ENCODE measurements at regions not wholly inside any gene's neighbourhood (a gene's known extent, or its start where the extent isn't known, plus 50 kb on each side); places are given as distances from the start of the nearest gene placed in this dataset.

DNA sequence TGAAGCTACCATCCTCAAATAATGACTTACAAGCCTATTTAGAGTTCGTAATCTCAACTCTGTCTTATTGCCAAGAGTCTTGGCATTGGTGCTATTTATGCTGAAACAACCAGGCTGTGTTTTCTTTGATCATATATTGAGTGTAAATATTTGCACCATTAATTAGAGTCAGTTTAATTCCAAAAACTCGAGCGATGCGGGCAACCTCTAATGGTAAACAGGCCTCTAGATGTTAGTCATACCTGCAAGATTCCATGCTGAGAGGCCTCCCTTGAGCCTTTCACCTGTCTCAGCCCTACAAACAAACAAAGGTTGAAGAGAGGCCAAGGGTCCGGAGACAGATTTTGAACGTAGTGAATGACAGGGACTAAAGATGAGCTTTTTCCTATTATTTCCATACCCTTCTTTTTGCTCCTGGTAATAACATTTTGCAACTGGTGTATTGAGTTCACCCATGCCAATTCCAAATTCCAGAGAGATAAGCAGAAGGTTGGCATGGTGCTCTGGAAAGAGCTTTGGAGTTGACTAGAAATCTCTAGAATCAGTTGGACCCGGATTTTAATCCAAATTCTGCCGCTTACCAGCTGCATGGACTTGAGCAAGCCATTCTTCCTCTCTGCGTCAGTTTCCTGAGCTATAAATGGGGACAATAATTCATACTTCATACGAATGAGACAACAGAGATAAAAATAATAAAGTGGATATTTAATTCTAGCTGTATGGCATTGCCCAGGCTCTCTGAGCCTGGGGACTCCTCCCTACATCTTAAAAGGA, 99.1 kb upstream of the ANO1 start:
- H3K27ac Mint-ChIP-seq: no peak overlapping the region
- no peak for DNase-seq (ENCODE audit: low spot score)
- no peaks in the 10 kb centered on the region for H3K36me3 Mint-ChIP-seq (ENCODE audit: low read depth)
- no peak overlapping the region for H3K4me3 Mint-ChIP-seq (ENCODE audit: low read depth)
- peaks cover 2% of the 10 kb centered on the region for H3K4me1 Mint-ChIP-seq (ENCODE audit: low read depth)
- no peaks in the 10 kb centered on the region for H3K9me3 Mint-ChIP-seq
- H3K27me3 Mint-ChIP-seq (ENCODE audit: low read depth): peaks cover 20% of the 10 kb centered on the region
- intact Hi-C loops (cut with micrococcal nuclease): no loop called here

DNA sequence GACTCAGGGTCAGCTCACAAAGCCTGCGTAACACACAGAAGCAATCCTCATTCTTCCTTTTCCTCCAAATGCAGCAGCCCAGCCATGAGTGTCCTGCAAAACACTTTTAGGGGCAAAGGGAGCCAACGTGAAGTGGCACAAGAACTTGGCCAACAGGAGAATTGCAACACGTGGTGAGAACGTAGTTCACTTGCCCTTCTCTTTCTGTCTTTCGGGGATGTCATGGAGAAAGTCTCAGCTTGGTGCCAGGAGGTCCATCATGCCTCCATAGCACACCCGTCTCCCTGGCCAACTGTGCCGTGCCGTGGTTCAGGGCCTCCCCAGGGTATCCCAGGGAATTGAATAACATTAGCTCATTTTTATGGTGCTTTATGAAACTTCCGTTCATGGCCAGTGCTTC, 98.5 kb upstream of the ANO1 start:
- Mint-ChIP-seq H3K9me3 (no peaks in the 10 kb centered on the region), H3K36me3 (ENCODE audit: low read depth) (no peaks in the 10 kb centered on the region)

DNA sequence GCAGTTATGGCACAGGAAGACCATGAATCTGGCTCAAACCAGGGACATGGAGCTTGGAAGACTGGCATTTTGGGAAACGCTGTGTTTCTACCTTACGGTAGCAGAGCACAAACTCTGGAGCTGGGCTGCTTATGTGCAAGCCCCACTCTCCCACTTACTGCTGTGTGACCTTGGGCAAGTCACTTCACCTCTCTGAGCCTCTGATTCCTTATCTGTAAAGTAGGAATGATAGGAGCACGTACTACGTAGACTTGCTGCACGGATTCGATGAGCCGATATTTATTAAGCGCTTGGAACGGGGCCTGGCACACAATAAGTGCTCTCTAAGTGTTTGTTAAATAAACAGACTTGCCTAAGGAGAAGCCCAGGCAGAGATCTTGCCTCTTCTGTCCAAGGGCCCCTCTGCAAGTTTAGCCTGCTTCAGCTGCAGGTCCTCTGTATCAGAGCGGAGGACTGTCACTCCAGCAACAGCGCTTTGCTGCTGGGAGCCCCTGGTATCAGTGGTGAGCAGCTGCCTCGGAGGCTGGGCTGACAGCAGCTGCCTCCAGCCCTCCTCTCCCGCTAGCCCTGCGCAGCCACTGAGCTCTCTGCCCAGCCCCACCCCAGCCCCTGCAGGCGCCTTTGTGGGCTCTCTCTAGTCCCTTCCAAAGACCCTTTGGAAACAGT, 96.9 kb upstream of the ANO1 start:
- H3K36me3 Mint-ChIP-seq (ENCODE audit: low read depth): no peaks in the 10 kb centered on the region
- no peak for DNase-seq (ENCODE audit: low spot score)
- intact Hi-C loops (cut with micrococcal nuclease): no loop called here
- no peak overlapping the region for H3K4me3 Mint-ChIP-seq (ENCODE audit: low read depth)
- H3K4me1 Mint-ChIP-seq (ENCODE audit: low read depth): peaks cover 9% of the 10 kb centered on the region
- H3K9me3 Mint-ChIP-seq: no peaks in the 10 kb centered on the region
- H3K27me3 Mint-ChIP-seq (ENCODE audit: low read depth): peaks cover 32% of the 10 kb centered on the region
- no peak overlapping the region for H3K27ac Mint-ChIP-seq

More for the DNA sequence above, 98.5 kb upstream of the ANO1 start:
- intact Hi-C loops (cut with micrococcal nuclease): no loop called here
- no peak for DNase-seq (ENCODE audit: low spot score)
- Mint-ChIP-seq H3K27me3 (ENCODE audit: low read depth) (peaks cover 26% of the 10 kb centered on the region), H3K27ac (no peak overlapping the region), H3K4me3 (ENCODE audit: low read depth) (no peak overlapping the region), H3K4me1 (ENCODE audit: low read depth) (peaks cover 7% of the 10 kb centered on the region)

DNA sequence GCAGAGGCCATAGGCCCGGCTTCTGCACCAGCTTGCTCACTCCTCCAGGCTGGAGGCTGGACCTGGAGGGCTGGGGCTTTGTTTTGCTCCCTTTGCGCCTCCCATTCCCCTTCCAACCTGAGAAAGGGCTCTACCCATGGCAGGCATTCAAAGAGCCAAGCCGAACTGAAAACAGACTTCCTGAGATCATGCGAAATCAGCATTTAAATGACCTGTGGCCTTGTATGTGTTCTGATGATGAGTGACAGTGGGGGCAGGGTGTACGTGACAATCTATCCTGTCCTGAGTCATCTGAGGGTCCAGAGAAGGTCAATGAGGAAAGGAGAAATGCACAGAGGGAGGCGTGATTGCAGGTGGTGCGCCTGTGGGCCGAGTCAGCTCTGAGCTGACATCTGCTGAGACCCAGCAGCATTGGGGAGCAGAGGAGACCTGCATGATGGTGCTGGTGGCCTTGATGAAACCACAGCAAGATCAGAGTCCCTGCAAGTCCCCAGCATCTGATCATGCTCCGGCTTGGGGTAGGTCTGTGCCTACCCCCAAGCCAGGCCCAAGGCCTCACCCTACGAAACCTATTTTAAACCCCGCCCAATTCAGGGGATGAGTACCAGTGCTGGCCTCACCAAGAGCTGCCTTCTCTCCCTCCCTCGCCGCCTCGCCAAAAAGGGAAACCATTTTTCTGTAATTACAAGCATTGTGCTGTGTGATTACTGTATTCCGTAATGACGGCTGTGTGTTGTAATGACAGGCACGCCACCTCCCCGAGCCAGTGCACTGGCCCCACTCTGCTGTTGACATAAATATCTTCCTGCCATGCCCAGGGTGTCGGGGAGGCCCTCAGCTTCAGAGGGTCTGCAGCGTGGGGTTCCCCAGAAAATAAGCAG, 95.2 kb upstream of the ANO1 start:
- DNase-seq (ENCODE audit: low spot score): no peak
- Mint-ChIP-seq H3K27me3 (ENCODE audit: low read depth) (peaks cover 45% of the 10 kb centered on the region), H3K27ac (no peak overlapping the region), H3K4me1 (ENCODE audit: low read depth) (peaks cover 9% of the 10 kb centered on the region), H3K4me3 (ENCODE audit: low read depth) (no peak overlapping the region), H3K9me3 (no peaks in the 10 kb centered on the region), H3K36me3 (ENCODE audit: low read depth) (no peaks in the 10 kb centered on the region)
- intact Hi-C loops (cut with micrococcal nuclease): no loop called here

DNA sequence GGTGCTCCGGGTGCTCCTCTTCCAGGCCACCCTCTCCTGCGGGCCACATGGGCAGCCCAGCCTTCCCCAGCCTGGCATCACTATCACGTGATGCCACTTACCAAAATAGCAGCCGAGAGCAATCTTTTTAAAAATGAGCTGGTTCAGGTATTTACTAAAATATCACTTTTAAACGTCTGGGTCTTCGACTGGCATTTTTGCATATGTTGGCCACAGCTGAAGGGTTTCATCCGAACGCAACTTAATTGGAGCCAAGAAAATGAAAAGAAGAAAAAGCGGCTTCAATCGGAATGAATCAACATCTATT, 94.6 kb upstream of the ANO1 start:
- Mint-ChIP-seq H3K4me1 (ENCODE audit: low read depth) (peaks cover 9% of the 10 kb centered on the region), H3K36me3 (ENCODE audit: low read depth) (no peaks in the 10 kb centered on the region), H3K27me3 (ENCODE audit: low read depth) (peaks cover 51% of the 10 kb centered on the region), H3K4me3 (ENCODE audit: low read depth) (no peak overlapping the region), H3K9me3 (no peaks in the 10 kb centered on the region), H3K27ac (no peak overlapping the region)
- intact Hi-C loops (cut with micrococcal nuclease): no loop called here
- no peak for DNase-seq (ENCODE audit: low spot score)

DNA sequence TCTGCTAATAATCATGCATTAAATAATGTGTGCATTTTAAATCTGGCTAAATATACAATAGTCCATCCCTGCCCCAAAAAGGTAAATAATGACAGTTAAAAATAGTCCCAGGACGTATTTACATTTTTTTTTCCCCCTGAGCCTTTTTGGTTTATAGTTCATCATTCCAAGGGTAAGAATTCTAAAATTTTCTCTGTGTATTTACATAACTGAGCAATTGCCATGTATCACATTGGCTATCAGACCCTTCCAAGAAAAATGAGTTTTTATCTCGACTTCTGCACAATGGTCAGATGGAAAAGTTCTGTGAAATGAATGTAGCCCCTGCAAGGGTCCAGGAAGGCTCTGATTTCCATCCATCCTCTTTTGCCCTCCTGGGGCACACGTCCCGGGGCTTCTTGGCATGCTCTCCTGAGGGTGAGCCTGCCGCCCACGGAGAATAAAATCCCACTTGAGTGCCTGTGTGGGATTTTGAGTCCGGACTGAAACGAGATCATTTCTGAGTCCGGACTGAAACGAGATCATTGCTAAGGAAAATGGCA, 94.1 kb upstream of the ANO1 start:
- intact Hi-C loops (cut with micrococcal nuclease): no loop called here
- no peak overlapping the region for H3K4me3 Mint-ChIP-seq (ENCODE audit: low read depth)
- peaks cover 9% of the 10 kb centered on the region for H3K4me1 Mint-ChIP-seq (ENCODE audit: low read depth)

DNA sequence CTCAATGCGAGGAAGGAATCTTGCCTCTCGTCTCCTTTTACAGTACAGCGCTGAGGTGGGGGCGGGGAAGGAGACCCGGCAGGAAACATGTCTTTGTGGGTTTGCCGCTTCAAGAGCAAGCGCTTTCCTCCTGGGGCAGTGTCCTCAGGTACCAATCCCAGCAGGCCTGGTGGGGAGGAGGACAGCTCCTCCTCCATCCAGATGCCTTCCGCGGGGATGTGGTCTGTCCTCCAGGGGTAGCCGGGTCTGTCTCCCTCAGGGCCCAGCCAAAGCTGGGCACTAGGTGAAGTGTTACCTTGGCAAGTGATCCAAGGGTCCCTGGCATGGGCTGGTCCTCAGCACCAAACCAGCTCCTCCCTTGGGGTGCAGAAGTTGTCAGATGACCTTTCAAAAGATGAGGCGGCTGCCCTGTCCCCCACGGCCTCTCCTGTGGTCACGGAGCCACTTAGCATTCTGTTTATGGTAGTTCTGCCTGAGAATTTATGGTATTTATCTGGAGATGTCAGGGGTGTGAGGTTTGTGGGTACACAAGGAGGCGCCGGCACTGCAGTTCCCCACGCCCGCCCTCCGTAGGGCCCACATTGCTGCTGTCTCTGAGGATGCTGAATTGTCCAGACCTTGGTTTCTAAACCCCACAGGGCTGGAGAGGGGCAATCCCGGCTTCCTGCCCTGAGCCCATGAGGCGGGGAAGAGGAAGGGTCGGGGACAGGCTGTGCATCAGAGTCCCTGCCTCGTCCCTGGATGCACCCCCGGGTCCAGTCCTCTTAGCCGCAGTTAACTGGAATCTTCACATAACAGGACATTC, 93.5 kb upstream of the ANO1 start:
- H3K4me3 Mint-ChIP-seq (ENCODE audit: low read depth): no peak overlapping the region
- H3K4me1 Mint-ChIP-seq (ENCODE audit: low read depth): peaks cover 9% of the 10 kb centered on the region
- H3K27me3 Mint-ChIP-seq (ENCODE audit: low read depth): peaks cover 59% of the 10 kb centered on the region
- H3K36me3 Mint-ChIP-seq (ENCODE audit: low read depth): no peaks in the 10 kb centered on the region
- DNase-seq (ENCODE audit: low spot score): no peak
- H3K9me3 Mint-ChIP-seq: no peaks in the 10 kb centered on the region
- no peak overlapping the region for H3K27ac Mint-ChIP-seq
- intact Hi-C loops (cut with micrococcal nuclease): no loop called here

More for the DNA sequence above, 94.1 kb upstream of the ANO1 start:
- no peak for DNase-seq (ENCODE audit: low spot score)
- Mint-ChIP-seq H3K36me3 (ENCODE audit: low read depth) (no peaks in the 10 kb centered on the region), H3K27ac (no peak overlapping the region), H3K27me3 (ENCODE audit: low read depth) (peaks cover 53% of the 10 kb centered on the region), H3K9me3 (no peaks in the 10 kb centered on the region)

DNA sequence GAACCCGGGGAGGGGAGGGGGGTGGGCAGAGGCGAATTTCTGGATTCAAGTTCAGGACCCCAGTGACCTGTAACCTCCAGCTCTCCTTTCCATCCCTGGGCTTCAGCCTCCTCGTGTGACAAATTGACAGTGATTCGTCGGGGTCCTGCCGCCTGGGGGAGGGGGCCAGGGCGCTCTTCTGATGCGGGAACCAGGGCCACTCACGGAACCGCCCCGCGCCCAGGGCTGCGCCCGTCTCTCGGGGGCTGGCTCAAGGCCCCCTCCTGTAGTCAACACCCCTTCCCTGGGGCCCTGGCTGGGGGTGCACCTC, 92.8 kb upstream of the ANO1 start:
- no peak overlapping the region for H3K27ac Mint-ChIP-seq
- H3K4me3 Mint-ChIP-seq (ENCODE audit: low read depth): no peak overlapping the region
- H3K9me3 Mint-ChIP-seq: no peaks in the 10 kb centered on the region
- no peak for DNase-seq (ENCODE audit: low spot score)
- intact Hi-C loops (cut with micrococcal nuclease): no loop called here
- H3K27me3 Mint-ChIP-seq (ENCODE audit: low read depth): peaks cover 66% of the 10 kb centered on the region
- H3K36me3 Mint-ChIP-seq (ENCODE audit: low read depth): no peaks in the 10 kb centered on the region
- H3K4me1 Mint-ChIP-seq (ENCODE audit: low read depth): peaks cover 9% of the 10 kb centered on the region

DNA sequence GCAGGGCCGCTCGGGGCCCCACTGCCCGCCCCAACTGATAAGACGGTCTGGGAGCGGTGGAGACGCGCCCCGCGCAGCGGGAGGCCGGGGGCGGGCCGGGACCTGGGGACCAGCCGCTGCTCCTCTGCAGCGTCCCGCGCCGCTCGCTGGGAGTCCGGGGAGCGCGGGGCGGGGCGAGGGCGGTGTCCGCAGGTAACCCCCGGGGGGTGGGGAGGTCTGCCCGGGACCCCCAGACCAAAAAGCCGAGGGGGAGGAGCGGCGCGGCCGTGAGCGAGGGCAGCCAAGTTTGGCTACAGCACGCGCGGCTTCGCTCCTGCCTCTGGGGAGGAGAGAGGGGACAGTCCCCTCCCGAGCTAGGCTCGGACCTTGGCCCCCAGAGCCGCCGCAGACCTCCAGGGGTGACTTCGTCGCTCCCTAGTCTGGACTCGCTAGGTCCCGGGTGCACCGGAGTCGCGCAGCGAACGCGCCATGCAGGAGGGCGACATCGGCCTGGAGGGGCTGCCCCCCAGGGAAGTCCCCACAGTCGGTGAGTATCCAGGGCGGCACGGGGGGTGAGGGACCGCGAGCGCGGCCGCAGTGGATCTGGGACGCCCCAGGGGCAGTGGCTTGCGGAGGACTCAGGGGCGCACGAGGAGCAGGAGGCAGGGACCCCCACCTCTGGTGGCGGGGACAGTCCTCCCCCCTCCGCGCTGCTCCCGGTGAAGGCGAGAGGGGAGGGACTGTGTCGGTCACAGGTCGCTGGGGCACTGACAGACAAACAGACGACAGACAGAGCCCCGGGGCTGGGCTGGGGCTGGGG, 92.3 kb upstream of the ANO1 start:
- H3K36me3 Mint-ChIP-seq (ENCODE audit: low read depth): no peaks in the 10 kb centered on the region
- H3K27me3 Mint-ChIP-seq (ENCODE audit: low read depth): peaks cover 69% of the 10 kb centered on the region
- peaks cover 9% of the 10 kb centered on the region for H3K4me1 Mint-ChIP-seq (ENCODE audit: low read depth)
- no peak overlapping the region for H3K4me3 Mint-ChIP-seq (ENCODE audit: low read depth)
- intact Hi-C loops (cut with micrococcal nuclease): no loop called here
- no peak overlapping the region for H3K27ac Mint-ChIP-seq
- no peaks in the 10 kb centered on the region for H3K9me3 Mint-ChIP-seq
- DNase-seq (ENCODE audit: low spot score): no peak

DNA sequence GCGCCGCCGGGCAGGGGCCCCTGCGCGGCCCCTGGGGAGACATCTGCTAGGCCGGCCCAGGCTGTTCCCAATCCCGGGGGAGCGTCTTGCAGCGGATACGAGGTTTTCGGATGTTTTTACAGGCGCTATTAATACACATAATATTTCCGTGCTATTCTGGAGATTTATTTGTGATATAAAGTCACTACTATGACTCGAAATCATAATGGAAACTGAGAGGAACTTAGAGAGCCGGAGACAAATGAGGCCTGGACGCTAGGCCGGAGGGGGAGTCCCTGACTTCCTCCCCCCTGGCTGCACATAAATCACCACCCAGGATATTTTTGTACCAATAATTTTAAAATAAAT, 91.7 kb upstream of the ANO1 start:
- Mint-ChIP-seq H3K27me3 (ENCODE audit: low read depth) (peaks cover 72% of the 10 kb centered on the region), H3K9me3 (no peaks in the 10 kb centered on the region), H3K36me3 (ENCODE audit: low read depth) (no peaks in the 10 kb centered on the region), H3K27ac (no peak overlapping the region), H3K4me1 (ENCODE audit: low read depth) (peaks cover 9% of the 10 kb centered on the region), H3K4me3 (ENCODE audit: low read depth) (no peak overlapping the region)
- DNase-seq (ENCODE audit: low spot score): no peak
- intact Hi-C loops (cut with micrococcal nuclease): no loop called here

DNA sequence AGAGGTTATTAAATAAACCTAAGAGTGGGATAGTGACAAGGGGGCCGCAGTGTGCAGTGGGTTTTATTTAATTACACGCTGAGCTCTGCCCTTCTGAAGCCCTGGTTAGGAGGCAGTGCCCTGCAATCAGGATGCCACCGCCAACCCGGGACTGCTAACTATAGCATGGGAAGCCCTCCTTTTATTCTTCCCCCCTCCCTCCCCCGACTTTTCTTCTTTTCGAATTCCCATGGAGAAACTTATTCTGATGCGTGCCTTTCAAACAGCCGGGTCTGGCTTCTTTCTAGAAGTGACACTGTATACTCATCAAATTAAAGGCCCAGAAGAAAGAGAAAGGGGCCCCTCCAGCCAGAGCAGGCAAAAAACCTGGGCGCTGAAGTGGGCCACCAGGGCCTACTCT, 91.3 kb upstream of the ANO1 start:
- H3K4me3 Mint-ChIP-seq (ENCODE audit: low read depth): no peak overlapping the region
- peaks cover 9% of the 10 kb centered on the region for H3K4me1 Mint-ChIP-seq (ENCODE audit: low read depth)
- H3K27me3 Mint-ChIP-seq (ENCODE audit: low read depth): peaks cover 70% of the 10 kb centered on the region
- H3K36me3 Mint-ChIP-seq (ENCODE audit: low read depth): no peaks in the 10 kb centered on the region
- no peak for DNase-seq (ENCODE audit: low spot score)
- no peak overlapping the region for H3K27ac Mint-ChIP-seq
- no peaks in the 10 kb centered on the region for H3K9me3 Mint-ChIP-seq
- intact Hi-C loops (cut with micrococcal nuclease): no loop called here

DNA sequence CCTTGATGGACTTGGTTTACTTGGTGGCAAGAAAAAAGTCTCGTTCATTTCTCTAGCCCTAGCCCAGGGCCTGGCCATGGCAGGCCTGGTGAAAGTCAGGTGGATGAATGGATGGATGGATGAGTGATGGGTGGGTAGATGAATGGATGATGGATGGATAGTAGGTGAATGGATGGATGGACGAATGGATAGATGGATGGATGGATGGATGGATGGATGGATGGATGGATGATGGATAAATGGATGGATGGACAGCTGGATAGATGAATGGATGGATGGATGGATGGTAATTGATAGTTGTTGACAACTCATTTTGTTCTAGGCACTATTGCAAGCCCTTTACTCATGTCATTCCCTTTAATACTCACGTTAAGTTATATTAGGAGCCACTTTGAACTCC, 86.1 kb upstream of the ANO1 start:
- peaks cover 33% of the 10 kb centered on the region for H3K27me3 Mint-ChIP-seq (ENCODE audit: low read depth)
- H3K9me3 Mint-ChIP-seq: peaks cover 17% of the 10 kb centered on the region
- no peaks in the 10 kb centered on the region for H3K4me1 Mint-ChIP-seq (ENCODE audit: low read depth)
- no peaks in the 10 kb centered on the region for H3K36me3 Mint-ChIP-seq (ENCODE audit: low read depth)
- DNase-seq (ENCODE audit: low spot score): no peak
- H3K4me3 Mint-ChIP-seq (ENCODE audit: low read depth): no peak overlapping the region
- no peak overlapping the region for H3K27ac Mint-ChIP-seq
- intact Hi-C loops (cut with micrococcal nuclease): no loop called here
